Endothelial cell of umbilical vein (primary cell): ENCODE measurements at regions not wholly inside any gene's neighbourhood (a gene's known extent, or its start where the extent isn't known, plus 50 kb on each side); places are given as distances from the start of the nearest gene placed in this dataset.

Experiments
- BruUV-seq: library from RNA; stranded (reverse); fragments of 400-500 nt; replicated peaks from 2 replicates; lab custom pipeline; 2021; lab: Mats Ljungman, UMichigan
- CTCF ChIA-PET: fragments of 300-600, 350-600 bp; sonication (Branson Sonifier 250); formaldehyde crosslinking; loops from one replicate; lab custom pipeline; 2021; ENCODE audit warnings: antibody characterized with exemption, inconsistent platforms; lab: Charles Lee
- POLR2A ChIA-PET: fragments of 300-600, 350-600 bp; sonication (Branson Sonifier 250); formaldehyde crosslinking; loops from one replicate; lab custom pipeline; 2021; ENCODE audit warnings: antibody characterized with exemption, inconsistent platforms; lab: Charles Lee
- DNase-seq: peaks from one replicate; pipeline ENCODE4 v3.0.0-alpha.2; 2011; ENCODE audit warnings: low read depth, low spot score
- FAIRE-seq: peaks from 2 replicates; lab custom pipeline; 2011; peaks lifted over from hg19 to GRCh38; lab: Jason Lieb, UNC
- H2AFZ ChIP-seq: 2 replicates; pipeline ENCODE4 v1.6.0; 2012; ENCODE audit warnings: low read depth, low read length, control low read depth, inconsistent platforms
- H3K27ac ChIP-seq: 2 replicates; pipeline ENCODE4 v1.5.1; 2011; ENCODE audit warnings: low read depth, mild to moderate bottlenecking, control low read depth, low read length, moderate library complexity; ENCODE audit not compliant: insufficient read depth
- H3K27me3 ChIP-seq, 2 experiments: 2 replicates each; pipeline versions ENCODE4 v1.6.0 to v1.6.1; 2011; ENCODE audit warnings: low read length in 2 of 2, mixed read lengths in 1 of 2; ENCODE audit not compliant: control insufficient read depth in 2 of 2, insufficient read depth in 2 of 2
- H3K36me3 ChIP-seq, 2 experiments: 2 replicates in 1 of 2; 3 replicates in 1 of 2; pipeline ENCODE4 v1.5.1; 2011; ENCODE audit warnings: low read length in 2 of 2, mild to moderate bottlenecking in 1 of 2, moderate library complexity in 1 of 2; ENCODE audit not compliant: control insufficient read depth in 2 of 2, insufficient read depth in 2 of 2; ENCODE audit errors: extremely low read depth in 1 of 2
- H3K4me1 ChIP-seq: 3 replicates; pipeline ENCODE4 v1.5.1; 2011; ENCODE audit warnings: mild to moderate bottlenecking, low read length; ENCODE audit not compliant: control insufficient read depth, insufficient read depth; ENCODE audit errors: extremely low read depth
- H3K4me2 ChIP-seq: 2 replicates; pipeline ENCODE4 v1.6.1; 2011; ENCODE audit warnings: low read length, control low read depth, mixed read lengths; ENCODE audit not compliant: insufficient read depth
- H3K4me3 ChIP-seq, 3 experiments: fragments of 200-600 bp in 1 of 3; sonication (generic), shearing (Covaris generic) in 1 of 3; replicated peaks in 1 of 3; 2 replicates each; pipeline ENCODE4 v1.5.1; 2011 to 2016; ENCODE audit warnings: control low read depth in 3 of 3, low read length in 3 of 3, mild to moderate bottlenecking in 2 of 3, inconsistent platforms in 1 of 3, low read depth in 1 of 3, moderate library complexity in 1 of 3; ENCODE audit not compliant: insufficient read depth in 1 of 3
- H3K79me2 ChIP-seq: 2 replicates; pipeline ENCODE4 v1.6.0; 2012; ENCODE audit warnings: low read length, inconsistent platforms; ENCODE audit not compliant: control insufficient read depth, insufficient read depth
- H3K9ac ChIP-seq: replicated peaks from 2 replicates; pipeline ENCODE3; 2011; ENCODE audit warnings: low read length, control low read depth; ENCODE audit not compliant: insufficient read depth; ENCODE audit errors: extremely low read depth
- H3K9me1 ChIP-seq: replicated peaks from 3 replicates; pipeline ENCODE4 v1.6.0; 2011; ENCODE audit warnings: mild to moderate bottlenecking, low read length; ENCODE audit not compliant: control insufficient read depth, insufficient read depth; ENCODE audit errors: extremely low read depth
- H3K9me3 ChIP-seq: replicated peaks from 2 replicates; pipeline ENCODE4 v1.5.1; 2012; ENCODE audit warnings: low read length, inconsistent platforms; ENCODE audit not compliant: control insufficient read depth, insufficient read depth
- H4K20me1 ChIP-seq: replicated peaks from 2 replicates; pipeline ENCODE3; 2011; ENCODE audit warnings: mild to moderate bottlenecking, low read length; ENCODE audit not compliant: control insufficient read depth, insufficient read depth; ENCODE audit errors: extremely low read depth
- CTCF ChIP-seq, 2 donors: IDR thresholded peaks; 1 replicate in 1 of 2; 2 replicates in 1 of 2; pipeline ENCODE4 v1.5.1; 2011; ENCODE audit warnings: low read length in 2 of 2, mild to moderate bottlenecking in 2 of 2, moderate library complexity in 2 of 2, control low read depth in 1 of 2, inconsistent platforms in 1 of 2, low read depth in 1 of 2; ENCODE audit not compliant: insufficient read depth in 1 of 2; ENCODE audit errors: extremely low read depth in 1 of 2
- EZH2 ChIP-seq: IDR thresholded peaks from 2 replicates; pipeline ENCODE4 v1.6.1; 2012; ENCODE audit warnings: borderline replicate concordance, low read depth, mild to moderate bottlenecking, moderate library complexity, low read length, inconsistent platforms; ENCODE audit not compliant: severe bottlenecking
- FOS ChIP-seq: IDR thresholded peaks from 2 replicates; pipeline ENCODE4 v1.6.1; 2011; ENCODE audit warnings: mild to moderate bottlenecking, low read length, moderate library complexity, borderline replicate concordance; ENCODE audit not compliant: insufficient read depth
- GATA2 ChIP-seq: IDR thresholded peaks from 2 replicates; pipeline ENCODE4 v1.7.0; 2011; ENCODE audit warnings: low read depth, mild to moderate bottlenecking, moderate library complexity, mixed read lengths, low read length; ENCODE audit not compliant: insufficient read length, insufficient read depth
- JUN ChIP-seq: IDR thresholded peaks from 2 replicates; pipeline ENCODE4 v1.6.1; 2011; ENCODE audit warnings: borderline replicate concordance, low read depth; ENCODE audit not compliant: insufficient read length, insufficient read depth
- MAX ChIP-seq: IDR thresholded peaks from 2 replicates; pipeline ENCODE4 v1.6.1; 2011; ENCODE audit not compliant: insufficient read depth, insufficient read length
- MYC ChIP-seq: IDR thresholded peaks from one replicate; pipeline ENCODE4 v1.6.1; 2011; ENCODE audit warnings: mild to moderate bottlenecking, low read depth, low read length
- POLR2A ChIP-seq: IDR thresholded peaks from 2 replicates; pipeline ENCODE4 v1.6.1; 2012; ENCODE audit warnings: low read depth, mild to moderate bottlenecking, control low read depth, low read length
- POLR2AphosphoS5 ChIP-seq: IDR thresholded peaks from 2 replicates; pipeline ENCODE4 v1.6.1; 2012; ENCODE audit warnings: low read depth, mild to moderate bottlenecking, control low read depth, low read length, moderate library complexity; ENCODE audit not compliant: insufficient read depth
- dilution Hi-C: fragments of 300-500 bp; cut with MboI; formaldehyde crosslinking; loops from one replicate; pipeline ENCODE4 v1.15.0; 2019; ENCODE audit warnings: low sequenced_read_pairs; ENCODE audit not compliant: extremely low pct_ligation_motif_present
- intact Hi-C: fragments of 100-400 bp; cut with micrococcal nuclease; formaldehyde crosslinking; loops from one replicate; pipeline ENCODE4 v1.10.0; 2022

GRCh38 chr1:58988752-58989151, 204.9 kb upstream of the JUN start:
- DNase-seq (no peak), FAIRE-seq (no peak)
- H3K9ac ChIP-seq = no peak overlapping the region
- ChIA-PET POLR2A (no interaction called here), CTCF (no interaction called here)
- H3K27ac ChIP-seq = no peak overlapping the region
- no peaks in the 10 kb centered on the region for H3K79me2 ChIP-seq
- H3K4me3 ChIP-seq = no peak overlapping the region
- H3K27me3 ChIP-seq = no peaks in the 10 kb centered on the region
- intact Hi-C loops = no loop called here
- no peak overlapping the region for H2AFZ ChIP-seq
- H4K20me1 ChIP-seq = no peaks in the 10 kb centered on the region
- no peaks in the 10 kb centered on the region for H3K9me1 ChIP-seq
- BruUV-seq = no TSS peak
- H3K36me3 ChIP-seq = no peaks in the 10 kb centered on the region
- TF ChIP-seq POLR2AphosphoS5 (no peak), GATA2 (no peak), POLR2A (no peak), FOS (no peak), MYC (no peak), MAX (no peak), CTCF (IDR thresholded peaks at IDR 0.05; ENCODE audit: extremely low read depth in 1 of 2, insufficient read depth in 1 of 2, low read depth in 1 of 2, low read length in 2 of 2) (no peak), EZH2 (no peak), JUN (no peak)
- no peak overlapping the region for H3K4me2 ChIP-seq
- dilution Hi-C loops = no loop called here
- H3K9me3 ChIP-seq = no peaks in the 10 kb centered on the region
- no peaks in the 10 kb centered on the region for H3K4me1 ChIP-seq
